GM21529 (cell line): ENCODE measurements at regions not wholly inside any gene's neighbourhood (a gene's known extent, or its start where the extent isn't known, plus 50 kb on each side); places are given as distances from the start of the nearest gene placed in this dataset.
"Not testable (repeated sequence)": the region's sequence is repeated elsewhere in the genome, so short reads cannot be mapped to it uniquely, and the experiment has no call there.

Experiments
- ATAC-seq: cut with Tn5 transposase; IDR thresholded peaks from one replicate; pipeline ENCODE4 v1.9.1; 2021; ENCODE audit not compliant: unreplicated experiment

DNA sequence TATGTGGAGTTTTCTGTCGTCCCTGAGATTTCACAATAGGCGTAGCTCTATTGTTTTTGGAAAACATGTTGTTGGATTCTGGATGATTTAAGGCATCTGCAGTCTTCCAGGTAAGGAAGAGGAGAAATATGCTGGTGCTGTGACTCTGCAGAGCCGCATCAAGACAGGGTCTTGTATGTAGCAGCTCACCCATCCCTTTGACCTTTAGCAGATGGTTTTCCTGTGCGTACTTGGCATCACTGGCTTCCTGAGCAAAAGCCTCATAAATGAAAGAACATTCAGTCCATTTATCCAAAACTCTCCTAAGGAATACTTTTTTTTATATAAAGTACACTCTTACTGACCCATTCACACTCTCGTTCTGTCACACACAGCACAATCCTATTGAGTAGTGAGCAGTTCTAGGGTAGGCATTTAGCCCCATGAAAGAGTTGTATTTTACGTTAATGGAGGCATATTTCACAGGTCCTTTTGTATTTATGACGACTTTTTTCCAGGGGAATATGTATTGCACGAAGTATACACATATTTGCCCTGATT lies 443.9 kb downstream of the STK39 start:
- ATAC-seq, result no peak

DNA sequence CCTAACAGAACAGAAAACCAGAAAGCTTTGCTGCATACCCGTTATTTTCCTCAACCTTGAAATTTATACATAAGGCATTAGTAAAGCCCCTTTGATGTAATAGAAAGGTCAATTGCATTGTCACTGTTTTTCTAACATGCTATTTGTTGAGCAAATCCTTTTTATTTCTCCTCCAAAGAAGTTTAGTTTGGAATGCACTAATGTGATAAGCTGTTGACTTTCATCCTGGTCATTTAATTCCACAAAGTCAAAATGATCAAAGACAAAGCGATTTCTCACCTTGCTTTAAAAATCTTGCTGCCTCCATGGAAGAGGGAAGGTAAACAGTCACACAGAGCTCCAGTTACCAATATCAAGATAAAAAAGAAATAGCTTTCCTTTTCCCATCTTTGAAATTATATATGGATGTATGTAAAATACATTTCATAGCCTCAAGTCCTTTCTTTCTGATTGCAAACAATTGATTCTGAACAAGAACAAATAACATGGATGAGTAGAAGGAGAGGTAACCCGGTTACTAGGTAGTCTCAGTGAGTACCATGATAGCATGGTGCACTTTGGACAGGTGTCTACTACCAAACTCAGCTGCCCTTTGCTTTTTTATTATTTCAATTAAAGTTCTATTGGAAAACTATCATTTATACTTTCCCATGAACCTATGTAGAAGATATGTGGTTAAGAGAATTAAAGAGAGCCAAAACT lies 452.7 kb downstream of the STK39 start:
- ATAC-seq, result no peak

DNA sequence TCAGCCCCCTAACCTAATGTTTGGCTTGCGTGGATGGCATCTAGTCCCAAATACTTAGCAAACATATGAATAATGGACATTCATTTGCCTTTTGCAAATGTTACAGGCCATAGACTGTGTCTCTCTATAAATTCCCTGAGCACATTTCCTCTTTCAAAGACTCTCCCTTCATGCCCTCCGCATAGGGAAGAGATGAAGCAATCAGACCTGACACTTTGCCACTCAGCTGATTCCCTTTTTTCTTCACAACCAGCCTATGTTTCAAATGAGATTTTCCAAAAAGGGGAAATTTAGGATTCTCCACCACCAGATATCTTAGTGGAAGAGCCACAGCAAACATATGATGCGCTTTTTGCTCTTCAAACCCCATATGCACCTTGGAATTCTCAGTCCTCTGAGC lies 453.7 kb downstream of the STK39 start:
- ATAC-seq, result no peak

DNA sequence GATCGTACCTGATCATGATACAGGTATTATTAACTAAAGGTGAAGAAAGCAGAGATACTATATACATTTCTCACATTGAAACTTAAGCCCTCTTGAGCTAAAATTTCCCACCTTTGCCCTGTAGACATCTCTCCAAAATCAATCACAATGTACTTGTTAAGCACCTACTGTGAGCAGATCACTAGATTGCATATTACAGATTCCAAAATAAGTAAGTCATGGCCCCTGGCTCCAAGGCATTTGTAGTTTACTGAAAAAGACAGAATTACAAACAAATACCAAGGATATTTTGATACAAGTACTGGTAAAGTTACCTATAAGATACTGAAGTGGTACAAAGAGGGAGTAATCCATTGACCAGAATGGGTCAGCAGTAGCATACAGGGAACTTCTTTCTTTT lies 455.3 kb downstream of the STK39 start:
- ATAC-seq, result no peak

DNA sequence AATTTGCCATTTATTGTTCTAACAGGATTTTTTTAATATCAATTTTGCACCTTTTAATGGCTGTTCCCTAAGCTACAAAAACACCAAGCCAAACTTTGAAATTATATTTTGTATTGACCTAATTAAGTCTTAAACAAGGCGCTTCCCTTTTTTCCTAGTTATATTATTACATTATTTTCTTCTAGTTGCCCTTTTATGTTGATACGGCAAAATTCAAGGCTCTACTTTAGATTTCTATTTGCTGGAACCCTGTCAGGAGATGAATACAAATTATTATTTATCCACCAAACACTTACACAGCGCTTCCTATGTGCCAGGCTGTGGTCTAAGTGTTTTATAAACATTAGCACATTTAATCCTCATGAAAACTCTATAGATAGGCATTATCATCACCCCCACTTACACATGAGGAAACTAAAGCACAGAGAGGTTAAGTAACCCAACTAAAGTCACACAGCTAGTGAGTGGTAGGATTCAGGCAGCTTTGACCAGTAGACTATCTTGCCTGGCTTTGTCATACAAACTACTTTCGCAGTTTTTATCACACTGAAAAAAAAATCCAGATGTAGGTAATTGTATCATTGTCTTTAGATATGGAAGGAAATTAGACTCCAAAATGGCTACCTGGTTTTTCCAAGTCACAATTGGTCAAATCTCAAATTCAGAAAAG lies 456.5 kb downstream of the STK39 start:
- ATAC-seq, result no peak

- ATAC-seq, result no peak
These were observed 457.2 kb downstream of the STK39 start for GRCh38 chr2:167790189-167790588.

- no peak for ATAC-seq
These were observed 459.8 kb downstream of the STK39 start for GRCh38 chr2:167787562-167787961.

DNA sequence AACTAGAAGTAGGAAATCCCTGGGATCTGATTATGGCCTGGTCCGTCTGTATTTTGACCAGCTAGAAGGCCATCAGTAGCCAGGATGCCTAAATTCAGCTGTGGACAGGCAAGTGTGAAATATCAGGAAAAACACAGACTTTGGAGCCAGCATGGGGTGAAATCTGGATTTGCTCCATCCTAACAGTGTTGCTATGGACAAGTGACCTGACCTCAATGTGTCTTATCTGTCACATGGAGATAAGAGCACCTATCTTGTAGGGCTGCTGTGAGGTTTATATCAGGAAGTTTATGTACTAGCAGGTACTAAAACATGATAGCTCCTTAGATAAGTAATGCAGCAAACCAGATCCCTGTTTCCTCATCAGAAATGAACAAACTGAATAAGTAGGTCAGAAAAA lies 460.4 kb downstream of the STK39 start:
- no peak for ATAC-seq

- no peak for ATAC-seq
These were observed 461.7 kb downstream of the STK39 start for GRCh38 chr2:167785606-167786216.

DNA sequence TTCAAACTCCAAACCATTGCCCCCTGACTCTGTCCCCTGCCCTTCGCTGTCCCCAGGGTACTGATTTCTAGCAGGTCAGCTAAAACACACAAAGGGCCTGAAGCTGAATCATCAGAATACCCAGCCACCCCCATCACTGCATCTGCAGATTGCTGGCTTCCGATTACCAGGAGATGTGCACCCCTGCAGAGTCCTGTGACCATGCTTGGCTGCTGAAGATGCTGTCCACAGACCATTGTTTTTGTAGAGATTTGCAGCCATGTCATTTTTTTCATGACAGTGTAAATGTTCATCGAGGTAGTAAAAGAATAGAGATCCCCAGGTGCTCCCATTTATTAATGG lies 463.3 kb downstream of the STK39 start:
- ATAC-seq, result no peak

- no peak for ATAC-seq
These were observed 463.9 kb downstream of the STK39 start for GRCh38 chr2:167783261-167784083.

DNA sequence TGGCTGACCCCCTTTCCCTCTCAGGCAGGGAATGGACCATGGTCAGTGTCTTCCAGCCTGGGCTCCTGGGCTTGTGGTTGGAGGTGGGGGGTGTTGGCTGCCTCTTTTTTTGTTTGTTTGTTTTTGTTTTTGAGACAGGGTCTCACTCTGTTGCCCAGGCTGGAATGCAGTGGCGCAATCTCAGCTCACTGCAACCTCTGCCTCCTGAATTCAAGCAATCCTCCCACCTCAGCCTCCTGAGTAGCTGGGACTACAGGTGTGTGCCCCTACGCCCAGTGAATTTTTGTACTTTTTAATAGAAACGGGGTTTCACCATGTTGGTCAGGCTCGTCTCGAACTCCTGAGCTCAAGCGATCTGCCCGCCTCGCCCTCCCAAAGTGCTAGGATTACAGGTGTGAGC lies 465.8 kb downstream of the STK39 start:
- ATAC-seq, result not testable (repeated sequence)

GRCh38 chr2:167776359-167776758 lies 471.0 kb downstream of the STK39 start:
- no peak for ATAC-seq

GRCh38 chr2:167771628-167772027 lies 475.8 kb downstream of the STK39 start:
- ATAC-seq, result no peak

DNA sequence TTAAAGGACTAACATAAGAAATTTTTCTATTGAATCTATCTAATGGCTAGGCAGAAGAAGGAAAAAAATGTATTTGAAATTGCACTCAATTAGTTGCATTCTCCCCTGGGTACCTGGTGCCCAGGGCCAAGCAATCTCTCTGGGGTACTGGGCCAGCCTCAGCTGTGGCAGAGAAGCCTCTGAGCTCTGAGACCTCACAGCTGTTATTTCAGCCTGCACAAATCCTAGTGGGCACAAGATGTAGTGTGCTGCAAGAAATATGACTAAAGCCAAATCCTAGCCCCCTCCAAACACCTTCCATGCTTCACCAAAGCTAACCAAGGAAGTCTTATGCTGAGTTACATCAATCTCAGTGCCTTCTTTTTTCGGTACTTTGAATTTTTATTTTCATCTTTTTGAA lies 478.4 kb downstream of the STK39 start:
- ATAC-seq, result no peak

DNA sequence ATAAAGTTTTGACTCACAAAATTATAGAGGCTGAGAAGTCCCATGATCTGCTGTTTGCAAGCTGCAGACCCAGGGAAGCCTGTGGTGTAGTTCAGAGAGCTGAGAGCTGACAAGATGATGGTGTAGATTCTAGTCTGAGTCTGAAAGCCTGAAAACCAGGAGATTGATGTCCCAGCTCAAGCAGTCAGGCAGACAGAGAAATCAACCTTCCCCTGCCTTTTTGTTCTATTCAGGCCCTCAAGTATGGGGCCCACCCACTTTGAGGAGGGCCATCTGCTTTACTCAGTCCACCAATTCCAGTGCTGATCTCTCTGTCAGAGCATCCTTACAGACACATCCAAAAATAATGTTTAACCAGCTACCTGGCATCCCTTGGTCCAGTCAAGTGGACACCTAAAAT lies 479.6 kb downstream of the STK39 start:
- ATAC-seq, result no peak

- no peak for ATAC-seq
These were observed 482.5 kb downstream of the STK39 start for GRCh38 chr2:167764772-167765341.

DNA sequence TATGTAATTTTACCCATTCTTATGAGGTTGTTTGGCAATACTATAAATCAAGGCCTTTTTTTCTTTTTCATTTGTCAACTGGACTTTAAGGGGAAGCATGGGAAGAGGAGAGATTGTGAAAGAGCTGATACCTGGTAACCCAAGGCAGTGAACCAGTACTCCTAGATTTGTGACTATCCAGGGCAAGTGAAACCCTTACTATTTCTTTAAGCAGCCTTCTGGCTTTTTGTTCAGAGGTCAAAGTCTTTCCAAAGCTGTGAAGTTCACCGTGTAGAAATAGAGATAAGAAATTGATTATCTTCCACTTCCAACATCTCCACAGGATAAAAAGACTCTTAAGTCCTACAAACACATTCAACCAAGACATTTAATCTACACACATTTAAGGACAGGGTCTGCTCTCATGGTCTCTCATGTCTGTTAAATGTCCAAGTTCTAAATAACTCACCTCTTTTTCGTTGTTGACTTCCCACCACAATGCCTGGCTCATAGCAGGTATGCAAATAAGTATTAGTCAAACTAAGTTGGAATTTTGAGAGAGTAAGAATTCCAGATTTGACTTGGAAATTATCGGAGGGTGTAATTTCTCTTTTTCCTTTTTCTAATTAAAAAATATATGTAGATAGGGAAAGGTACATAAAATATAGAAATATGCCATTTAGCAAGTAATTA lies 485.8 kb downstream of the STK39 start:
- ATAC-seq, result no peak

DNA sequence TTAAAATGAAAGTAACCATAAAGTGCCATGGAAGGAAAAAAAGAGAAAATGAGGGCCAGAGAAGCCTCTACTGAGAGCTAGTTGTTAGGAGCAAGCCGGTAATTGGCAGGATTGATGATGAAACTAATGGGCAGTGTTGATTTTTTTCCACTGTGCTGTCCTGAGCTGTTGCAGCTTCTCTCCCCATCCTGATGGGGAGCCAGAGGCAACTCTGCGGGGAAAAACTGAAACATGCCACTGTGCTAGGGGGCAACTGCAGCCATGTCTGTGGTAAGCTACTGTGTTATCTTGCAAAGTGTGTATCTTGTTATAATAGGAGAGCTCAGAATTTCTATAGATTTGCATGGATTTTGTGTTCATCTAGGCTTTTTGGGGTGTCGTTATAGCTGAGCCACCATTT lies 487.9 kb downstream of the STK39 start:
- ATAC-seq, result no peak

DNA sequence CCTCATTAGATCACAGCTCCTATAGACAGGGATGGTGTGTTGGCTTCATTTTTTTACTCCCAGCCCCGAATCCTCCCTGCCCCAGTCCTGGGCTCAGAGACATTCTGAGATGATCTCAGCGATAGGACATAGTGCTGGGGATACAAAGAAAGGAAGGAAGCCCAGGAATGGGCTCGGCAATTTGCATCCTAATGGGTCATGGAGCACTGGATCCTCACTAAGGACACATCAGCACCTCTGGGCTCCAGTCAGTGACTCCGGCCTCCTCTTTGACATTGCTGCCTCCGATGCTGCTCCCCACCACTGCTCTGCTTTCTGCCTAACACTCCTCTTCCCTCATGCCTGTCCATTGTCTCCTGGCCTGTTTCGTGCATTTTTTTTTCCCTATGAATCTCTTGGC lies 489.1 kb downstream of the STK39 start:
- ATAC-seq, result no peak

DNA sequence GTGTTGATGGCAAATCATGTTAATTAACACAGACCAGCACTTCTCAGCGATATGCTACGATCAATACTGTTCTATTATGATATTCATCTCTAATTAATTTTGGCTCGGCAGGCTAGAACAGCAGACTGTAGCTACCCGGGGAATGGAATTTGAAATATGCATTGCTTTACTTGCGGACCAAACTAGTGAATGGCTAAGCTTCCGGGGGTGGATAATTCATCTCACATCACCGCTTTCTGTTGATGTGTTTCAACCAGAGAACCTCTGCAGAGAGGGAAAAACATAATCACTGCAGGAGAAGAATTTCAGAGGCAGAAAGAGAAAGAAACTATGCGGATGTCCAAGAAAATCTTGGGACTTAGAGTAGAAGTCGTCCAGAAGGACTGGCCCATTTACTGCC lies 490.9 kb downstream of the STK39 start:
- ATAC-seq, result no peak
